HG02623 (cell line): ENCODE measurements at regions not wholly inside any gene's neighbourhood (a gene's known extent, or its start where the extent isn't known, plus 50 kb on each side); places are given as distances from the start of the nearest gene placed in this dataset.

Experiments used
- ATAC-seq: cut with Tn5 transposase; IDR thresholded peaks from one replicate; pipeline ENCODE4 v1.9.1; 2021; ENCODE audit warnings: moderate library complexity; ENCODE audit not compliant: unreplicated experiment

GRCh38 chr2:8049176-8049575 lies 632.7 kb upstream of the ID2 start:
- ATAC-seq, result no peak

- peak; percentile 89 for ATAC-seq
Measured at GRCh38 chr2:8049851-8050571, 631.8 kb upstream of the ID2 start.

- no peak for ATAC-seq
Measured at GRCh38 chr2:8053216-8053615, 628.6 kb upstream of the ID2 start.

GRCh38 chr2:8054070-8054469 lies 627.8 kb upstream of the ID2 start:
- no peak for ATAC-seq

- no peak for ATAC-seq
Measured at GRCh38 chr2:8058652-8059051, 623.2 kb upstream of the ID2 start.

- no peak for ATAC-seq
Measured at GRCh38 chr2:8059255-8059654, 622.6 kb upstream of the ID2 start.

- no peak for ATAC-seq
Measured at GRCh38 chr2:8059794-8060193, 622.1 kb upstream of the ID2 start.

GRCh38 chr2:8061219-8061618 lies 620.6 kb upstream of the ID2 start:
- no peak for ATAC-seq

- ATAC-seq, result no peak
Measured at GRCh38 chr2:8064603-8065002, 617.3 kb upstream of the ID2 start.

- no peak for ATAC-seq
Measured at GRCh38 chr2:8065191-8065590, 616.7 kb upstream of the ID2 start.

GRCh38 chr2:8067784-8068336 lies 614.0 kb upstream of the ID2 start:
- no peak for ATAC-seq

- ATAC-seq, result no peak
Measured at GRCh38 chr2:8072907-8073306, 608.9 kb upstream of the ID2 start.

- no peak for ATAC-seq
Measured at GRCh38 chr2:8073916-8074315, 607.9 kb upstream of the ID2 start.

- ATAC-seq, result no peak
Measured at GRCh38 chr2:8076448-8077342, 605.2 kb upstream of the ID2 start.

GRCh38 chr2:8078705-8079104 lies 603.2 kb upstream of the ID2 start:
- ATAC-seq, result no peak

- ATAC-seq, result no peak
Measured at GRCh38 chr2:8080063-8080462, 601.8 kb upstream of the ID2 start.

GRCh38 chr2:8081130-8081529 lies 600.7 kb upstream of the ID2 start:
- no peak for ATAC-seq

GRCh38 chr2:8082840-8083239 lies 599.0 kb upstream of the ID2 start:
- ATAC-seq, result no peak

- no peak for ATAC-seq
Measured at GRCh38 chr2:8086357-8086756, 595.5 kb upstream of the ID2 start.

GRCh38 chr2:8086796-8087479 lies 594.9 kb upstream of the ID2 start:
- ATAC-seq, result no peak

- no peak for ATAC-seq
Measured at GRCh38 chr2:8087480-8087840, 594.4 kb upstream of the ID2 start.
